ENCODE measurements at regions not wholly inside any gene's neighbourhood (a gene's known extent, or its start where the extent isn't known, plus 50 kb on each side); places are given as distances from the start of the nearest gene placed in this dataset.

GRCh38 chr18:43574974-43575373 is 297.7 kb upstream of the SYT4 start:
- no peak for TF ChIP-seq CTCF (IDR thresholded peaks at IDR 0.05; ENCODE audit: low read depth, low read length)

GRCh38 chr18:43578211-43578610 is 300.9 kb upstream of the SYT4 start:
- no peak overlapping the region for H3K4me3 ChIP-seq (ENCODE audit: low read depth, low read length)
- TF ChIP-seq CTCF (IDR thresholded peaks at IDR 0.05; ENCODE audit: low read depth, low read length) = no peak

More at GRCh38 chr18:43574974-43575373, 297.7 kb upstream of the SYT4 start:
- H3K4me3 ChIP-seq (ENCODE audit: low read depth, low read length) = no peak overlapping the region

GRCh38 chr18:43578706-43579105 is 301.4 kb upstream of the SYT4 start:
- no peak overlapping the region for H3K4me3 ChIP-seq (ENCODE audit: low read depth, low read length)
- TF ChIP-seq CTCF (IDR thresholded peaks at IDR 0.05; ENCODE audit: low read depth, low read length) = no peak

- H3K4me3 ChIP-seq (ENCODE audit: low read depth, low read length) = no peak overlapping the region
- TF ChIP-seq CTCF (IDR thresholded peaks at IDR 0.05; ENCODE audit: low read depth, low read length) = no peak
Observed at GRCh38 chr18:43581936-43582519, 304.7 kb upstream of the SYT4 start.

- H3K4me3 ChIP-seq (ENCODE audit: low read depth, low read length) = no peak overlapping the region
- peak; percentile 43 for TF ChIP-seq CTCF (IDR thresholded peaks at IDR 0.05; ENCODE audit: low read depth, low read length)
Observed at GRCh38 chr18:43587538-43588153, 310.4 kb upstream of the SYT4 start.

- no peak for TF ChIP-seq CTCF (IDR thresholded peaks at IDR 0.05; ENCODE audit: low read depth, low read length)
- no peak overlapping the region for H3K4me3 ChIP-seq (ENCODE audit: low read depth, low read length)
Observed at GRCh38 chr18:43588838-43589237, 311.5 kb upstream of the SYT4 start.

GRCh38 chr18:43589611-43590151 is 312.4 kb upstream of the SYT4 start:
- H3K4me3 ChIP-seq (ENCODE audit: low read depth, low read length) = no peak overlapping the region
- no peak for TF ChIP-seq CTCF (IDR thresholded peaks at IDR 0.05; ENCODE audit: low read depth, low read length)
